GM21390 (cell line): ENCODE measurements at regions not wholly inside any gene's neighbourhood (a gene's known extent, or its start where the extent isn't known, plus 50 kb on each side); places are given as distances from the start of the nearest gene placed in this dataset.

Experiments used
- ATAC-seq: cut with Tn5 transposase; IDR thresholded peaks from one replicate; pipeline ENCODE4 v1.9.1; 2021; ENCODE audit not compliant: unreplicated experiment

- ATAC-seq: no peak
Observed at GRCh38 chr14:83470959-83471695, 1937.5 kb upstream of the SEL1L start.

GRCh38 chr14:83473416-83474235 is 1940.0 kb upstream of the SEL1L start:
- ATAC-seq: no peak

GRCh38 chr14:83478741-83479140 is 1945.1 kb upstream of the SEL1L start:
- no peak for ATAC-seq

- no peak for ATAC-seq
Observed at GRCh38 chr14:83483063-83483462, 1949.4 kb upstream of the SEL1L start.

GRCh38 chr14:83485591-83485990 is 1951.9 kb upstream of the SEL1L start:
- ATAC-seq: no peak

- no peak for ATAC-seq
Observed at GRCh38 chr14:83491091-83491490, 1957.4 kb upstream of the SEL1L start.

GRCh38 chr14:83520837-83521236 is 1987.2 kb upstream of the SEL1L start:
- no peak for ATAC-seq

- no peak for ATAC-seq
Observed at GRCh38 chr14:83529531-83529930, 1995.9 kb upstream of the SEL1L start.

DNA sequence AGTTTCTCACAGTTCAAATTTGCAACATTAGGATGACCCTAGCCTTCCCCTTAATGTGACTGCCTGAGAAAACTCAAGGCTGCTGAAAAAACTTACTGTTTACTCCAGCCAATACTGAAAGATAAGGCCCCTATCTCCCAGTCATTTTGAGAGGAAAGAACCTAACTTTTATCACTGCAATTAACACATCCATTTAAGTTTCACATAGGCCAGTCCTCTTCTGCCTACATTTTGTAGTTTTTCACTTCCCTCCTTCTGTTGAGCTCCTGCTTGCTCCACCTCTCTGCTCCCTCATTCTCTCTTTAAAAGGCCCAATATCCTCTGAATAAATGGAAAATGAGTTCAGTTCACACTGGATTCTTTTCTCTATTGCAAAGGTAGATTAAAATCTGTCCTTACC is 1996.2 kb upstream of the FLRT2 start:
- no peak for ATAC-seq

DNA sequence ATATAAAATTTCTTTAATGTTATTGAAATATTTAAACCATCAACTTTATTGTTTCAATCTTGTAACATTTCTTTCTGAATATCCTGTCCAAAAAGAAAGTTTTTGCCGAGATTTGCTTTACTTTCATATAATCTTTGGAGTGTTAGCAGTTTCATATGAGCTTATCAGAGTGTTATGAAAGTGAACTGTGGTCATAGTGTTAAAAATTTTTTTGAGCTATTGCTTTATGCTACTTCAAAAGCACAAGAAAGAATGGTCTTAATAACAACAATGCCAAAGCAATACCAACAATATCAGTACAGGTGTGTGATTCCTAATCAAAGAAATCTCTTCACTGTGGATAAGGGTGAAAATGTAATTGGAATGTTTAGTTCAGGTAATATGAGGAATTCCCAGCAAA is 1994.9 kb upstream of the FLRT2 start:
- ATAC-seq: no peak

GRCh38 chr14:83535444-83535843 is 1994.5 kb upstream of the FLRT2 start:
- ATAC-seq: no peak

DNA sequence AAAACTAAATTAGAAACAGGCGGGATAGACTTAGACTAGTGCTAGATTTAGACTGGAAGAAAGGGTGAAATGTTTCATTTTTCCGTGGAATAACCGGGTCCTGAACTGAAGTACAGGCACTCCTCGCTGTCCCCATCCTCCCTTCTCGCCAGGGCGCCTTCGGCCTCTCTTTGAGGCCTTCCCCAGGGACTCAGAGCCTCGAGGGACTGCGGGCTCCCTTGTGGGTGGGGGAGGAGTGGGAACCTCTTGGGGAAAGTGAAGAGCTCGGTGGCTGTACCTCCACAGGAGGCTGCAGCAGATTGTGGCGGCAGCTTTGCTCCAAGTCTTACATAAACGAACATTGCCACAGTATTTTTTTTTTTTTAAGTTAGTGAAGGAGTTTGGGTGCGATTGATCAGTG is 1988.8 kb upstream of the FLRT2 start:
- no peak for ATAC-seq

GRCh38 chr14:83548061-83548839 is 1981.7 kb upstream of the FLRT2 start:
- ATAC-seq: no peak

DNA sequence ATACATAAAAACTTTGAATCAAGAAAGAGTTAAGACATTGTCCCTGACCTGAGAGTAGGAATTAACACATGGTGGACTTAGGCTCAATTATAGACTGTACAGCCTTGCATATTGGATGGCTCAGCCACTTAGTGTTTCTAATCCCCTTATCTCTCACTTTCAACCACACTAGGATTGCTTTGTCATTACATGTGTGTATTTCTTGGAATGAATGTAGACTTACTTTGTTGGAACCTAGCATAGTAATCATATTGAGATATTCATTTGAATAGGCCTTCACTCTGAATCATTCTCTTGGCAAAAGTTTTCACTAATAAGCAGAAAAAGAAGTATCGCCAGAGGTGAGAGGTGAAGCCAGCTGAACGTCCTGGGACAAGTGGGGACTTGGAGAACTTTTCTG is 1973.9 kb upstream of the FLRT2 start:
- no peak for ATAC-seq

- no peak for ATAC-seq
Observed at GRCh38 chr14:83556746-83557453, 1973.0 kb upstream of the FLRT2 start.

GRCh38 chr14:83558946-83559345 is 1971.0 kb upstream of the FLRT2 start:
- no peak for ATAC-seq

- ATAC-seq: no peak
Observed at GRCh38 chr14:83559721-83560120, 1970.2 kb upstream of the FLRT2 start.

- ATAC-seq: no peak
Observed at GRCh38 chr14:83561261-83561660, 1968.7 kb upstream of the FLRT2 start.

DNA sequence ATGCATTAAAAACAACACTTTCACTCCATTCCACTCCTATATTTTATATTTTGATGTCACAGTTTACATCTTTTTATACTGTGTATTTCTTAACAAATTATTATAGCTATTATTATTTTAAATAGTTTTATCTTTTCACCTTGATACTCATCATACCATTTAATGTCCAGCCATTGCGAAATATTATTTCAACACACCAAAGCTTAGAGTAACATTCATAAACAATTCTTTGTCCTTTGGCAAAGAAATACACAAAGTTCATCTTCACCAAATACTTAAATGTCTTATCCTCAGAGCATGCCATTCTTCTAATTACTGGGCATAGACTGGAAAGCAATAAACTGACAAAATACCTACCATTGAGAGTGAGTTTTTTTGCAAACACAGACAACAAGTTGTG is 1963.4 kb upstream of the FLRT2 start:
- no peak for ATAC-seq

- ATAC-seq: no peak
Observed at GRCh38 chr14:83568141-83568540, 1961.8 kb upstream of the FLRT2 start.

- ATAC-seq: no peak
Observed at GRCh38 chr14:83575301-83575700, 1954.6 kb upstream of the FLRT2 start.
